ENCODE measurements at regions not wholly inside any gene's neighbourhood (a gene's known extent, or its start where the extent isn't known, plus 50 kb on each side); places are given as distances from the start of the nearest gene placed in this dataset.
"Not testable (repeated sequence)": the region's sequence is repeated elsewhere in the genome, so short reads cannot be mapped to it uniquely, and the experiment has no call there.

DNA sequence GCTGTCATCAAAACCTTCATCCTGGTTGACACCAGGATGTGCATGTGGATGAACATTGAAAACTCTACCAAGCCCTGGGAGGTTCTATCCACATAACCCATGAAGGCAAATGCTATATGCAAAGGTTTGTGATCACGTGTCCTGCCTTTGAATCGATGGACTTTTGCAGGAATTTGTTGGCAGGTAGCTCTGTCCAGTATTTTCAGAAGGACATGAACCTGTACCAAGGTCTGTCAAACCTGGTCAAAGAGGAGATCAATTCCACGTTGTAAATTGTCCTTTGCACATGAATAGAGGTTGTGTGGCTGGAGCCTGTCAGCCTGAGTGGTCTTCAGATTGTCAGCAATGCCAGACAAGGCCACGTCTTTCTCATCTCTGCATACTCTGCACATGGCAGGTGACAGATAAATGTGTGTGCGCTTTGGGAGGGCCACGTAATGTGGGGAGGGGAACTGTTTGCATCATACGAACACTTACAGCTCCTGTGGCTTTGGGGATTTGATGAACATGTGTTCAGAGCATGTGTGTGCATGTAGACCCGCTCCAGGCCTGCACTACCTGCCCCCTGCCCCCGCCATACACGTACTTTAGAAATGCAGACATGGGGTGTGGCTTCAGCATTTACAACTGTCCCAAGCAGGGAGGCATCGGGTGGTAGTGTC lies 169.1 kb downstream of the ERMARD start:
- H3K9me3 ChIP-seq (ENCODE audit: control insufficient read depth in 1 of 2, low read length in 2 of 2) = peaks cover 0 to 4% of the 10 kb centered on the region in 2 donors
- H3K27me3 ChIP-seq (ENCODE audit: control insufficient read depth in 1 of 2, insufficient read depth in 2 of 2, low read length in 2 of 2) = no peaks in the 10 kb centered on the region
- no peak overlapping the region for H3K4me3 ChIP-seq (ENCODE audit: low read depth in 1 of 2, low read length in 2 of 2)
- no peaks in the 10 kb centered on the region for H3K36me3 ChIP-seq (ENCODE audit: control insufficient read depth in 1 of 2, insufficient read depth in 2 of 2, low read length in 2 of 2)
- H3K27ac ChIP-seq (ENCODE audit: low read depth, low read length) = no peak overlapping the region
- H3K4me1 ChIP-seq (ENCODE audit: control insufficient read depth in 1 of 2, insufficient read depth in 2 of 2, low read length in 2 of 2) = no peaks in the 10 kb centered on the region
- no peak overlapping the region for H3K9ac ChIP-seq (ENCODE audit: low read depth in 1 of 2, low read length in 2 of 2)

DNA sequence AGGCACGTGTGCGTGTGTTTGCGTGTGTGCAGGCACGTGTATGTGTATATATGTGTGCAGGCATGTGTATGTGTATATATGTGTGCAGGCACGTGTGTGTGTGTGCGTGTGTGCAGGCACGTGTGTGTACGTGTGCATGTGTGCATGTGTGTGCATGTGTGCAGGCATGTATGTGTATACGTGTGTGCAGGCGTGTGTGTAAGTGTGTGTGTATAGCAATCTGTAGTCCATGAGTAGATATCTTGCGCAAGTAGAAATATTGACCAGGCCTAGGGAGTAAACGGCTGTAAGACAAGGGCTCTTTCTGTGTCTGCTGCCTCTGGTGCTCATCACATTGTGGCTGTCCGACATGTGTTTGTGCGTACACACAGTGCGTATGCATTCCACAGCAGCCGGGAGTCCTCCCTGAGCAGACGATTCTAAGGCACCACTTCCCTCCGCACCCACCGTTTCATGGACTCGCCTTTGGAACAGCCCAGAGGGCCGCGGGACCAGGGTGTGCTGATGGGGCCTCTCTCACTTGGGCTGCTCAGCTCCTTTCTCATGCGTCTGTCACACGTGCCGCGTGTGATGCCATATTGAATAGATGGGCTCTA lies 167.6 kb downstream of the ERMARD start:
- Histone ChIP-seq H3K9ac (ENCODE audit: low read depth in 1 of 2, low read length in 2 of 2) (no peak overlapping the region), H3K4me3 (ENCODE audit: low read depth in 1 of 2, low read length in 2 of 2) (no peak overlapping the region), H3K36me3 (ENCODE audit: control insufficient read depth in 1 of 2, insufficient read depth in 2 of 2, low read length in 2 of 2) (no peaks in the 10 kb centered on the region), H3K4me1 (ENCODE audit: control insufficient read depth in 1 of 2, insufficient read depth in 2 of 2, low read length in 2 of 2) (no peaks in the 10 kb centered on the region), H3K27ac (ENCODE audit: low read depth, low read length) (no peak overlapping the region), H3K9me3 (ENCODE audit: control insufficient read depth in 1 of 2, low read length in 2 of 2) (peaks cover 0 to 4% of the 10 kb centered on the region in 2 donors), H3K27me3 (ENCODE audit: control insufficient read depth in 1 of 2, insufficient read depth in 2 of 2, low read length in 2 of 2) (no peaks in the 10 kb centered on the region)

DNA sequence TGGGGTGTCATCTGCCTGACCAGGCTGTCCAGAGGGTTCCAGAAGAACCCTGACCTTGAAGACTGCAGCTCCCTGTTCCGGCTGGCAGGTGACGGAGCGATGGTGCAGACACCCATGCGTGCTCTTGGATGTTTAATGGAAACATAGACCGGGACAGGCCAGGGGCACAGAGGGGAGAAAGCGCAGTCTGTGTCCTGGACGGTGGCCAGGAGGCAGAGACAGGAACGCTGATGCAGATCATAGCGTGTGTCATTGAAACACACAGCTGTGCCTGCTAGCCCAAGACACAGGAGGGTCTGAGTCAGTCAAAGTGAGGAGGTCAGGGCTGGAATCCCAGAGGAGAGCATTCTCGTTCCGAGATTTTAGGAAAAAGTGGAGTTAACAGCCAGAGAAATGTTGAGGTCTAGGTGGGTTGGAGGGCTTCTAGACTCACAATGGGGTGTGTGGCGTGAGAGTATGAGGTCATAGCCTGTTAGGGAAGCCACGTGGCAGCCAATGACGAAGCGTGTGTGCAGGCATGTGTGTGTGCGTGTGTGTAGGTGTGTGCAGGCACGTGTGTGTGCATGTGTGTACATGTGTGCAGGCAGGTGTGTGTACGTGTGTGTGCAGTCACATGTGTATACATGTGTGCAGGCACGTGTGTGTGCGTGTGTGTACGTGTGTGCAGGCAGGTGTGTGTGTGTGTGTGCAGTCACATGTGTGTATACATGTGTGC lies 167.0 kb downstream of the ERMARD start:
- Histone ChIP-seq H3K4me1 (ENCODE audit: control insufficient read depth in 1 of 2, insufficient read depth in 2 of 2, low read length in 2 of 2) (no peaks in the 10 kb centered on the region), H3K4me3 (ENCODE audit: low read depth in 1 of 2, low read length in 2 of 2) (no peak overlapping the region), H3K27ac (ENCODE audit: low read depth, low read length) (no peak overlapping the region), H3K9me3 (ENCODE audit: control insufficient read depth in 1 of 2, low read length in 2 of 2) (peaks cover 0 to 4% of the 10 kb centered on the region in 2 donors), H3K9ac (ENCODE audit: low read depth in 1 of 2, low read length in 2 of 2) (no peak overlapping the region), H3K27me3 (ENCODE audit: control insufficient read depth in 1 of 2, insufficient read depth in 2 of 2, low read length in 2 of 2) (no peaks in the 10 kb centered on the region), H3K36me3 (ENCODE audit: control insufficient read depth in 1 of 2, insufficient read depth in 2 of 2, low read length in 2 of 2) (no peaks in the 10 kb centered on the region)

DNA sequence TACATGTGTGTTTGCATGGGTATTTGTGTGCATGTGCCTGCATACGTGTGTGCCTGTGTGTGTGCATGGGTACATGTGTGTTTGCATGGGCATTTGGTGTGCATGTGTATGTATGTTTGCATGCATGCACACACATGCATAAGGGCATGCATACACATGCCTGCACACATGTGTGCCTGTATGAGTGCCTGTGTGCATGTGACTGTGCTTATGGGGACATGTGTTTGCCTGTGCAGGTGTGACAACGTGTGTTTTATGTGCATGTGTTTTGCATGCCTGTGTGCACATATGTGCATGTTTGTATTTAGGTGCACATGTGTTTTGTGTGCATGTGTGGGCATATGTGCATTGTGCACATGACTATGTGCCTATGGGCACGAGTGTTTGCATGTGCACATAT lies 165.7 kb downstream of the ERMARD start:
- no peak overlapping the region for H3K4me3 ChIP-seq (ENCODE audit: low read depth in 1 of 2, low read length in 2 of 2)
- H3K27me3 ChIP-seq (ENCODE audit: control insufficient read depth in 1 of 2, insufficient read depth in 2 of 2, low read length in 2 of 2) = no peaks in the 10 kb centered on the region
- H3K9me3 ChIP-seq (ENCODE audit: control insufficient read depth in 1 of 2, low read length in 2 of 2) = peaks cover 0 to 4% of the 10 kb centered on the region in 2 donors
- no peaks in the 10 kb centered on the region for H3K4me1 ChIP-seq (ENCODE audit: control insufficient read depth in 1 of 2, insufficient read depth in 2 of 2, low read length in 2 of 2)
- no peaks in the 10 kb centered on the region for H3K36me3 ChIP-seq (ENCODE audit: control insufficient read depth in 1 of 2, insufficient read depth in 2 of 2, low read length in 2 of 2)
- no peak overlapping the region for H3K27ac ChIP-seq (ENCODE audit: low read depth, low read length)
- H3K9ac ChIP-seq (ENCODE audit: low read depth in 1 of 2, low read length in 2 of 2) = no peak overlapping the region

DNA sequence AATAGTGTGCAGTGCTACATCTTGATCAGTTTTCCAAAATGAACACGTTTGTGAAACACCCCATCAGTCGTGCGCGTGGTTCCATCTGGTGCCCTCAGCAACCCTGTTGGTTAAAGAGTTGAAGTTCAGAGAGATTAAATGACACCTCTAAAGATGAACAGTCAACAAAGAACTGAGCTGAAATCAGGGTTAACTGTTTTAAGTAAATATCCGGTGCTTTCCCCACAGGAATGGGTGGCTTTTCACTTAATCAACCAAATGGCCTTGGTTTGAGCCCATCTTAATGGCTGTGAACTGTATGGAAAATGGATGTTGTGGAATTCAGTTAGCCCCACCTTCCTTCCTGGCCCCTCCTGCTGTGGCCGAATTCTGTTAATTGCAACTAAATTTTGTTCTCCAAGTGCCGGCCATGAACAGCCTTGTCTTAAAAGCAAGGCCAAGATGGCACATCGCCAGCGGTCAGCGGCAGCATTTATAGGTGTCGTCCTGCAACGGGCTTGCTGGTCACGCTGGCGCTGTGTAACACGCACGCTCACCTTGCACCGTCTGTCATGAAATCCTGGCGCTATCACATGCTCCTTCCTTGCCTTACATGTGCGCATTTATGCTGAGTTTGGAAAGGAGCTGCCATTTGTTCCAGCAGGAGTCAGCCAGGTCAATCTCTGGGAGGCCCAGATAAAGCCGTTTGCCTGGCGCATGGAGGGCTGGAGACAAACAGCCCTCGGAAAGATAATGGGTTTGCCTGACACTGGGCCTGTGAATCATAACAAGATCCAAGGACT lies 164.5 kb downstream of the ERMARD start:
- H3K27me3 ChIP-seq (ENCODE audit: control insufficient read depth in 1 of 2, insufficient read depth in 2 of 2, low read length in 2 of 2) = no peaks in the 10 kb centered on the region
- H3K27ac ChIP-seq (ENCODE audit: low read depth, low read length) = no peak overlapping the region
- H3K9ac ChIP-seq (ENCODE audit: low read depth in 1 of 2, low read length in 2 of 2) = no peak overlapping the region
- no peaks in the 10 kb centered on the region for H3K36me3 ChIP-seq (ENCODE audit: control insufficient read depth in 1 of 2, insufficient read depth in 2 of 2, low read length in 2 of 2)
- no peak overlapping the region for H3K4me3 ChIP-seq (ENCODE audit: low read depth in 1 of 2, low read length in 2 of 2)
- H3K9me3 ChIP-seq (ENCODE audit: control insufficient read depth in 1 of 2, low read length in 2 of 2) = peaks cover 0 to 4% of the 10 kb centered on the region in 2 donors
- no peaks in the 10 kb centered on the region for H3K4me1 ChIP-seq (ENCODE audit: control insufficient read depth in 1 of 2, insufficient read depth in 2 of 2, low read length in 2 of 2)

DNA sequence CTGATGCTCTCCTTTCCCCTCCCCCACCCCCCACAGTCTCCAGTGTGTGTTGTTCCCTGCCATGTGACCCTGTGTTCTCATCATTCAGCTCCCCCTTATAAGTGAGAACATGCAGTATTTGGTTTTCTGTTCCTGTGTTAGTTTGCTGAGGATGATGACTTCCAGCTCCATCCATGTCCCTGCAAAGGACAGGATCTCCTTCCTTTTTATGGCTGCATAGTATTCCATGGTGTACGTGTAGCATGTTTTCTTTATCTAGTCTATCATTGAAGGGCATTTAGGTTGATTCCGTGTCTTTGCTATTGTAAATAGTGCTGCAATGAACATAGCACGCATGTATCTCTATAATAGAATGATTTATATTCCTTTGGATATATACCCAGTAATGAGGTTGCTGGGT lies 162.3 kb downstream of the ERMARD start:
- not testable (repeated sequence) for H3K27ac ChIP-seq (ENCODE audit: low read depth, low read length); H3K9me3 ChIP-seq (ENCODE audit: control insufficient read depth in 1 of 2, low read length in 2 of 2); H3K9ac ChIP-seq (ENCODE audit: low read depth in 1 of 2, low read length in 2 of 2); H3K27me3 ChIP-seq (ENCODE audit: control insufficient read depth in 1 of 2, insufficient read depth in 2 of 2, low read length in 2 of 2); H3K36me3 ChIP-seq (ENCODE audit: control insufficient read depth in 1 of 2, insufficient read depth in 2 of 2, low read length in 2 of 2); H3K4me3 ChIP-seq (ENCODE audit: low read depth in 1 of 2, low read length in 2 of 2); H3K4me1 ChIP-seq (ENCODE audit: control insufficient read depth in 1 of 2, insufficient read depth in 2 of 2, low read length in 2 of 2)

DNA sequence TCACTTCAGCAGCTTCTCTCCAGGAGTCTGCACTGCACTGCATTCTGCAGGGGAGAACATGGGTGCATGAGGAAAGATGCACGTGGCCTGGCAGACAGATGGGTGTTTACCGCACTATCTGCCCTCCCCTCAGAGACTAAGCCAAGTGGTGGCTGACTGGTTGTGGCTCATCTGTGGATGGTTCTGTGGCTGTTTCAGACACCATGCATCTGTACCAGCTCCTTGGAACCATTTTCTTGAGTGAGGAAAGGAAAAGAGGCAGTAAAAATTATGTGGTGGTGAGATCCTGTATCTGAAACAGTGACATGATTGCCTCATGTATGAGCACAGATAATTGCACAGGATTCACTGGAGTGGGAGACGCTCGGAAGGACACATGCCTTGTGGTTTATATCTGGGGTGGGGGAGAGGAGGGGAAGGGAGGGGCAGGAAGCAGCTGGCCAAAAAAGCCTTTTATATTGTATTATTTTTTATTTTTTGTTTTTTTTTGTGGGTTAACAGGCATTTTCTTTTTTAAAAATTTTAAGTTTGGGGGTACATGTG lies 161.7 kb downstream of the ERMARD start:
- Histone ChIP-seq H3K36me3 (ENCODE audit: control insufficient read depth in 1 of 2, insufficient read depth in 2 of 2, low read length in 2 of 2) (no peaks in the 10 kb centered on the region), H3K4me3 (ENCODE audit: low read depth in 1 of 2, low read length in 2 of 2) (no peak overlapping the region), H3K4me1 (ENCODE audit: control insufficient read depth in 1 of 2, insufficient read depth in 2 of 2, low read length in 2 of 2) (no peaks in the 10 kb centered on the region), H3K9me3 (ENCODE audit: control insufficient read depth in 1 of 2, low read length in 2 of 2) (peaks cover 0 to 4% of the 10 kb centered on the region in 2 donors), H3K27ac (ENCODE audit: low read depth, low read length) (no peak overlapping the region), H3K27me3 (ENCODE audit: control insufficient read depth in 1 of 2, insufficient read depth in 2 of 2, low read length in 2 of 2) (no peaks in the 10 kb centered on the region), H3K9ac (ENCODE audit: low read depth in 1 of 2, low read length in 2 of 2) (no peak overlapping the region)

DNA sequence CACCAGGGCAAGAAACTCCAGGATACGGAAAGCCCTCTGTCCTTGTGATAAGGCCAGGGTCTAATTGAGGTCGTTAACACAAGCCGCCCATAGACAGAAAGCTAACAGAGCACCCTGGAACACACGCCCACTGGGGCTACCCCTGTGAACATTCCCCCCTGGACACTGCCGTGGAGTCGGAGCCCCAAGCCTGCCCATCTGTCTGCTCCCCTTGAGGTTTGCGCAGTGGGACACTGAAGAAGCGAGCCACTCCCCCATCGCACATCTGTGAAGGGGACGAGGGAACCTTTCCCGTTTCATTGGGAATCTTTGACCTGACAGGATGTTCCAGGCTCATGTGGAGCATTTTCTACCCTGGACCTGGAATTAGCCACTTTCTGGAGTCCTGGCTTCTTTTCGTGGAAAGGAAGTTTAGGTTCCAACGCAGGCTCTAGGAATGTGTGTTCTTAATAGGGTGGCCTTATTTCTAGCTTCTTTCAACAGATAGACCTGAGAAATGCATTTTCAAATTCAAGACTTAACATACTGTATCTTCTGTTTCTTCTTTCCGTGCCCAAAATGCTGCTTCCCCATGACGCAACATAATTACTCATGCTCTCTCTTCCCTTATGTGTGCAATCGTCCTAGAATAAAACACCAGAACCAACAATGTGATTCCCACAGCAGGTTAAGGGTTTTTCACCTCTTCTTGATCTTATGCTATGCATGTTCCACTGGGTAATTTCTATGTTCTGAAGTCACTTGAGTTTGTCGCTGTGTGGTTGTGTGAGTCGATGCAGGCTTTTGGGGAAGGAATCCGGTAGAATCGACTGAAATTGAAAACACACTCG lies 161.1 kb downstream of the ERMARD start:
- Histone ChIP-seq H3K4me3 (ENCODE audit: low read depth in 1 of 2, low read length in 2 of 2) (no peak overlapping the region), H3K36me3 (ENCODE audit: control insufficient read depth in 1 of 2, insufficient read depth in 2 of 2, low read length in 2 of 2) (no peaks in the 10 kb centered on the region), H3K27ac (ENCODE audit: low read depth, low read length) (no peak overlapping the region), H3K9ac (ENCODE audit: low read depth in 1 of 2, low read length in 2 of 2) (no peak overlapping the region), H3K9me3 (ENCODE audit: control insufficient read depth in 1 of 2, low read length in 2 of 2) (peaks cover 0 to 4% of the 10 kb centered on the region in 2 donors), H3K4me1 (ENCODE audit: control insufficient read depth in 1 of 2, insufficient read depth in 2 of 2, low read length in 2 of 2) (no peaks in the 10 kb centered on the region), H3K27me3 (ENCODE audit: control insufficient read depth in 1 of 2, insufficient read depth in 2 of 2, low read length in 2 of 2) (no peaks in the 10 kb centered on the region)

Data from duodenal mucosa (tissue), 2 donors.